GM23338 (cell line): ENCODE measurements at regions not wholly inside any gene's neighbourhood (a gene's known extent, or its start where the extent isn't known, plus 50 kb on each side); places are given as distances from the start of the nearest gene placed in this dataset.

Source experiments
- ATAC-seq: fragments of 200-7000 bp; cut with Tn5 transposase; 3 replicates; pipeline ENCODE4 v1.9.1; 2020
- DNase-seq: peaks from one replicate; pipeline ENCODE4 v3.0.0-alpha.2; 2015; ENCODE audit warnings: low spot score
- H2AFZ ChIP-seq: fragments of 200-600 bp; sonication (generic); 2 replicates; pipeline ENCODE4 v1.8.0; 2016; ENCODE audit warnings: antibody characterized with exemption, mild to moderate bottlenecking, moderate library complexity
- H3F3A ChIP-seq: fragments of 200-600 bp; sonication (generic); replicated peaks from 2 replicates; pipeline ENCODE4 v1.8.0; 2017; ENCODE audit warnings: antibody characterized with exemption, mixed run types, low read depth
- H3K27ac ChIP-seq: fragments of 200-600 bp; sonication (generic); 2 replicates; pipeline ENCODE4 v1.6.1; 2016; ENCODE audit warnings: low read depth
- H3K27me3 ChIP-seq: fragments of 200-600 bp; sonication (generic); 2 replicates; pipeline ENCODE4 v1.8.0; 2016; ENCODE audit warnings: mild to moderate bottlenecking, mixed run types, moderate library complexity; ENCODE audit not compliant: insufficient read depth
- H3K36me3 ChIP-seq: fragments of 200-600 bp; sonication (generic); 2 replicates; pipeline ENCODE4 v1.8.0; 2016; ENCODE audit warnings: mild to moderate bottlenecking; ENCODE audit not compliant: insufficient read depth
- H3K4me1 ChIP-seq: fragments of 200-600 bp; sonication (generic); 2 replicates; pipeline ENCODE4 v1.8.0; 2016; ENCODE audit warnings: mild to moderate bottlenecking, moderate library complexity; ENCODE audit not compliant: insufficient read depth
- H3K4me2 ChIP-seq: fragments of 200-600 bp; sonication (generic); 2 replicates; pipeline ENCODE4 v1.7.1; 2017; ENCODE audit warnings: mixed run types
- H3K4me3 ChIP-seq: fragments of 200-600 bp; sonication (generic); 2 replicates; pipeline ENCODE4 v1.6.1; 2016; ENCODE audit warnings: mixed run types
- H3K79me2 ChIP-seq: fragments of 200-600 bp; sonication (generic); replicated peaks from 2 replicates; pipeline ENCODE4 v1.8.0; 2017; ENCODE audit warnings: mild to moderate bottlenecking; ENCODE audit not compliant: insufficient read depth
- H3K9me2 ChIP-seq: fragments of 200-600 bp; sonication (generic); 2 replicates; pipeline ENCODE4 v1.8.0; 2017; ENCODE audit not compliant: insufficient read depth
- H4K20me1 ChIP-seq: fragments of 200-600 bp; sonication (generic); replicated peaks from 2 replicates; pipeline ENCODE4 v1.8.0; 2017; ENCODE audit warnings: mild to moderate bottlenecking; ENCODE audit not compliant: insufficient read depth
- H3K27ac Mint-ChIP-seq: 2 replicates; pipeline ENCODE4 v1.8.0; 2020; ENCODE audit warnings: inconsistent platforms, mild to moderate bottlenecking, moderate library complexity, mixed read lengths
- H3K27me3 Mint-ChIP-seq: 3 replicates; pipeline ENCODE4 v1.8.0; 2022; ENCODE audit warnings: low read depth, mild to moderate bottlenecking, moderate library complexity, mixed read lengths, inconsistent platforms; ENCODE audit not compliant: insufficient read depth, poor library complexity
- H3K36me3 Mint-ChIP-seq: 3 replicates; pipeline ENCODE4 v1.8.0; 2021; ENCODE audit warnings: low read depth, mild to moderate bottlenecking, inconsistent platforms, moderate library complexity, mixed read lengths
- H3K4me1 Mint-ChIP-seq: 3 replicates; pipeline ENCODE4 v1.8.0; 2020; ENCODE audit warnings: mild to moderate bottlenecking, inconsistent platforms, mixed read lengths
- H3K4me3 Mint-ChIP-seq: 3 replicates; pipeline ENCODE4 v1.8.0; 2021; ENCODE audit warnings: moderate library complexity, mild to moderate bottlenecking, inconsistent platforms, mixed read lengths
- H3K9me3 Mint-ChIP-seq: 3 replicates; pipeline ENCODE4 v1.8.0; 2020; ENCODE audit warnings: moderate library complexity, mild to moderate bottlenecking, inconsistent platforms, mixed read lengths
- CREB1 ChIP-seq: fragments of 250-450 bp; sonication (Bioruptor Pico); IDR thresholded peaks from 2 replicates; pipeline ENCODE4 v1.5.0; 2020; ENCODE audit warnings: low read depth, mild to moderate bottlenecking, moderate library complexity
- CTCF ChIP-seq, 2 experiments: fragments of 200-600 bp in 1 of 2; sonication (generic) in 1 of 2; conservative IDR thresholded peaks; 2 replicates each; pipeline versions ENCODE4 v1.5.1 to v1.6.1; 2016 to 2017; ENCODE audit warnings: antibody characterized with exemption in 2 of 2, low read depth in 2 of 2, mild to moderate bottlenecking in 2 of 2, moderate library complexity in 1 of 2
- ETS1 ChIP-seq: IDR thresholded peaks from 2 replicates; pipeline ENCODE4 v1.6.1; 2016; ENCODE audit warnings: antibody characterized with exemption
- EZH2 ChIP-seq: fragments of 200-600 bp; sonication (generic); IDR thresholded peaks from one replicate; pipeline ENCODE4 v1.8.0; 2017; ENCODE audit warnings: antibody characterized with exemption, mild to moderate bottlenecking, low read depth; ENCODE audit not compliant: unreplicated experiment
- EZH2phosphoT487 ChIP-seq: fragments of 200-600 bp; sonication (generic); IDR thresholded peaks from one replicate; pipeline ENCODE4 v1.8.1; 2018; ENCODE audit warnings: antibody characterized with exemption; ENCODE audit not compliant: unreplicated experiment
- JUNB ChIP-seq: IDR thresholded peaks from one replicate; pipeline ENCODE4 v1.6.1; 2016; ENCODE audit warnings: antibody characterized with exemption; ENCODE audit not compliant: unreplicated experiment
- NANOG ChIP-seq: IDR thresholded peaks from 2 replicates; pipeline ENCODE4 v1.6.1; 2016; ENCODE audit warnings: antibody characterized with exemption, borderline replicate concordance
- POLR2AphosphoS5 ChIP-seq: IDR thresholded peaks from 2 replicates; pipeline ENCODE4 v1.6.1; 2016; ENCODE audit warnings: antibody characterized with exemption, low read depth
- REST ChIP-seq: IDR thresholded peaks from one replicate; pipeline ENCODE4 v1.6.1; 2018; ENCODE audit warnings: antibody characterized with exemption; ENCODE audit not compliant: unreplicated experiment
- STAT1 ChIP-seq: IDR thresholded peaks from one replicate; pipeline ENCODE4 v1.6.1; 2016; ENCODE audit warnings: antibody characterized with exemption; ENCODE audit not compliant: unreplicated experiment
- ZNF114 ChIP-seq: fragments of 250-450 bp; sonication (Bioruptor Pico); IDR thresholded peaks from 2 replicates; pipeline ENCODE4 v1.5.0; 2020; ENCODE audit warnings: mild to moderate bottlenecking, moderate library complexity
- ZNF331 ChIP-seq: fragments of 250-450 bp; sonication (Bioruptor Pico); IDR thresholded peaks from 2 replicates; pipeline ENCODE4 v1.5.0; 2020; ENCODE audit warnings: low read depth, mild to moderate bottlenecking, moderate library complexity
- ZNF462 ChIP-seq: fragments of 250-450 bp; sonication (Bioruptor Pico); IDR thresholded peaks from 2 replicates; pipeline ENCODE4 v1.5.0; 2020; ENCODE audit warnings: mild to moderate bottlenecking, moderate library complexity

- Histone ChIP-seq H3F3A (no peaks in the 10 kb centered on the region), H3K27ac (no peak overlapping the region), H3K36me3 (no peaks in the 10 kb centered on the region), H3K4me1 (no peaks in the 10 kb centered on the region), H3K4me3 (no peak overlapping the region), H3K4me2 (no peak overlapping the region), H3K79me2 (no peaks in the 10 kb centered on the region), H3K27me3 (no peaks in the 10 kb centered on the region), H4K20me1 (no peaks in the 10 kb centered on the region), H2AFZ (no peak overlapping the region), H3K9me2 (peaks cover 9% of the 10 kb centered on the region)
- Mint-ChIP-seq H3K9me3 (peaks cover 10% of the 10 kb centered on the region; the same call in 2 of the 3 replicates), H3K36me3 (peaks cover 3% of the 10 kb centered on the region; the same call in 2 of the 3 replicates), H3K4me1 (no peaks in the 10 kb centered on the region), H3K27me3 (peaks cover 4% of the 10 kb centered on the region), H3K27ac (no peak overlapping the region), H3K4me3 (no peak overlapping the region)
- TF ChIP-seq ZNF462 (no peak), ZNF331 (CRISPR knock-in tag) (no peak), ETS1 (no peak), CREB1 (CRISPR knock-in tag) (no peak), ZNF114 (CRISPR knock-in tag) (no peak), EZH2phosphoT487 (no peak), EZH2 (no peak), REST (no peak), JUNB (no peak), POLR2AphosphoS5 (no peak), CTCF (conservative IDR thresholded peaks at IDR 0.05; ENCODE audit: low read depth in 2 of 2) (no peak), STAT1 (no peak), NANOG (no peak)
- no peak for DNase-seq
- no peak for ATAC-seq
Observed at GRCh38 chr6:2429032-2429431, 183.6 kb upstream of the GMDS start.
